GM10248 (cell line): ENCODE measurements at regions not wholly inside any gene's neighbourhood (a gene's known extent, or its start where the extent isn't known, plus 50 kb on each side); places are given as distances from the start of the nearest gene placed in this dataset.

Source experiments
- CTCF ChIA-PET: fragments of 300-600 bp; sonication (Branson Sonifier 250); formaldehyde crosslinking; extraction: SDS; loops from one replicate; lab custom pipeline; 2021; ENCODE audit warnings: antibody characterized with exemption; lab: Yijun Ruan, JAX
- POLR2A ChIA-PET: fragments of 350-650 bp; sonication (Branson Sonifier 250); formaldehyde crosslinking; extraction: SDS; loops from one replicate; lab custom pipeline; 2020; ENCODE audit warnings: antibody characterized with exemption; lab: Yijun Ruan, JAX
- DNase-seq: peaks from one replicate; pipeline ENCODE4 v3.0.0; 2012; ENCODE audit errors: extremely low spot score
- CTCF ChIP-seq: IDR thresholded peaks from 2 replicates; pipeline ENCODE4 v1.5.1; 2012; ENCODE audit warnings: mild to moderate bottlenecking, low read depth; ENCODE audit errors: extremely low read depth, missing control alignments, control extremely low read depth

- DNase-seq: no peak
- CTCF ChIA-PET: interaction anchor here (1.0 to 1.9 kb wide), 2 partner anchors 13 to 18 kb away, joined by 4 to 5 read pairs; no protein-coding TSS in a partner anchor
- no peak for TF ChIP-seq CTCF
- POLR2A ChIA-PET: no interaction called here
Observed at GRCh38 chr7:42858570-42858969, 53.3 kb downstream of the C7orf25 start.

GRCh38 chr7:42856605-42856987, 55.3 kb downstream of the C7orf25 start:
- DNase-seq: no peak
- TF ChIP-seq CTCF: no peak
- POLR2A ChIA-PET: no interaction called here
- CTCF ChIA-PET: no interaction called here

GRCh38 chr7:42854571-42855118, 57.2 kb downstream of the C7orf25 start:
- no peak for TF ChIP-seq CTCF
- DNase-seq: no peak
- ChIA-PET POLR2A (no interaction called here), CTCF (interaction anchor here (1.3 kb wide), 1 partner anchor 22 kb away, joined by 6 read pairs; no protein-coding TSS in a partner anchor)

- POLR2A ChIA-PET: no interaction called here
- no peak for TF ChIP-seq CTCF
- DNase-seq: no peak
- CTCF ChIA-PET: interaction anchor here (1.4 to 1.7 kb wide), 2 partner anchors 9 to 24 kb away, joined by 4 read pairs; no protein-coding TSS in a partner anchor
Observed at GRCh38 chr7:42852531-42852930, 59.3 kb downstream of the C7orf25 start.

GRCh38 chr7:42843205-42843800, 68.6 kb downstream of the C7orf25 start:
- TF ChIP-seq CTCF: peak; percentile 43
- DNase-seq: peak; percentile 28
- POLR2A ChIA-PET: no interaction called here
- CTCF ChIA-PET: interaction anchor here (1.1 to 1.9 kb wide), 5 partner anchors 8 to 902 kb away, joined by 3 to 7 read pairs (median 4); no protein-coding TSS in a partner anchor

- ChIA-PET CTCF (interaction anchor here (1.1 to 2.5 kb wide), 4 partner anchors 9 to 894 kb away, joined by 3 to 8 read pairs (median 6); no protein-coding TSS in a partner anchor), POLR2A (no interaction called here)
- no peak for TF ChIP-seq CTCF
Observed at GRCh38 chr7:42834676-42835075, 77.2 kb downstream of the C7orf25 start.

More at GRCh38 chr7:42834676-42835075, 77.2 kb downstream of the C7orf25 start:
- DNase-seq: no peak
